Ishikawa (cell line): ENCODE measurements at regions not wholly inside any gene's neighbourhood (a gene's known extent, or its start where the extent isn't known, plus 50 kb on each side); places are given as distances from the start of the nearest gene placed in this dataset.

Experiments
- CEBPB ChIP-seq: IDR thresholded peaks from 2 replicates; pipeline ENCODE4 v1.6.1; 2012
- EGR1 ChIP-seq: IDR thresholded peaks from 2 replicates; pipeline ENCODE4 v1.6.1; 2012
- EP300 ChIP-seq: IDR thresholded peaks from 2 replicates; pipeline ENCODE4 v1.6.1; 2012; ENCODE audit warnings: borderline replicate concordance
- NFIC ChIP-seq: IDR thresholded peaks from 2 replicates; pipeline ENCODE4 v1.6.1; 2012
- RAD21 ChIP-seq: IDR thresholded peaks from 2 replicates; pipeline ENCODE4 v1.6.1; 2012; ENCODE audit warnings: low read depth
- TAF1 ChIP-seq: IDR thresholded peaks from 2 replicates; pipeline ENCODE4 v1.6.1; 2012; ENCODE audit warnings: low read depth, mild to moderate bottlenecking
- TCF12 ChIP-seq: IDR thresholded peaks from 2 replicates; pipeline ENCODE4 v1.6.1; 2012; ENCODE audit warnings: low read depth
- TEAD4 ChIP-seq: IDR thresholded peaks from 2 replicates; pipeline ENCODE4 v1.6.1; 2012
- TF ChIP-seq, protein P1 (sequence below): IDR thresholded peaks from 2 replicates; pipeline ENCODE4 v1.6.1; 2012
- TF ChIP-seq, protein P2 (sequence below): IDR thresholded peaks from 2 replicates; pipeline ENCODE4 v1.6.1; 2012
- TF ChIP-seq, protein P3 (sequence below): IDR thresholded peaks from 2 replicates; pipeline ENCODE4 v1.6.1; 2012; ENCODE audit warnings: low read depth, mild to moderate bottlenecking

- no peak for TF ChIP-seq RAD21
- no peak for TF ChIP-seq EP300
- TF ChIP-seq, protein P1, sequence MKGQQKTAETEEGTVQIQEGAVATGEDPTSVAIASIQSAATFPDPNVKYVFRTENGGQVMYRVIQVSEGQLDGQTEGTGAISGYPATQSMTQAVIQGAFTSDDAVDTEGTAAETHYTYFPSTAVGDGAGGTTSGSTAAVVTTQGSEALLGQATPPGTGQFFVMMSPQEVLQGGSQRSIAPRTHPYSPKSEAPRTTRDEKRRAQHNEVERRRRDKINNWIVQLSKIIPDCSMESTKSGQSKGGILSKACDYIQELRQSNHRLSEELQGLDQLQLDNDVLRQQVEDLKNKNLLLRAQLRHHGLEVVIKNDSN: no peak
- TF ChIP-seq, protein P2, sequence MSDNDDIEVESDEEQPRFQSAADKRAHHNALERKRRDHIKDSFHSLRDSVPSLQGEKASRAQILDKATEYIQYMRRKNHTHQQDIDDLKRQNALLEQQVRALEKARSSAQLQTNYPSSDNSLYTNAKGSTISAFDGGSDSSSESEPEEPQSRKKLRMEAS: no peak
- TF ChIP-seq, protein P3, sequence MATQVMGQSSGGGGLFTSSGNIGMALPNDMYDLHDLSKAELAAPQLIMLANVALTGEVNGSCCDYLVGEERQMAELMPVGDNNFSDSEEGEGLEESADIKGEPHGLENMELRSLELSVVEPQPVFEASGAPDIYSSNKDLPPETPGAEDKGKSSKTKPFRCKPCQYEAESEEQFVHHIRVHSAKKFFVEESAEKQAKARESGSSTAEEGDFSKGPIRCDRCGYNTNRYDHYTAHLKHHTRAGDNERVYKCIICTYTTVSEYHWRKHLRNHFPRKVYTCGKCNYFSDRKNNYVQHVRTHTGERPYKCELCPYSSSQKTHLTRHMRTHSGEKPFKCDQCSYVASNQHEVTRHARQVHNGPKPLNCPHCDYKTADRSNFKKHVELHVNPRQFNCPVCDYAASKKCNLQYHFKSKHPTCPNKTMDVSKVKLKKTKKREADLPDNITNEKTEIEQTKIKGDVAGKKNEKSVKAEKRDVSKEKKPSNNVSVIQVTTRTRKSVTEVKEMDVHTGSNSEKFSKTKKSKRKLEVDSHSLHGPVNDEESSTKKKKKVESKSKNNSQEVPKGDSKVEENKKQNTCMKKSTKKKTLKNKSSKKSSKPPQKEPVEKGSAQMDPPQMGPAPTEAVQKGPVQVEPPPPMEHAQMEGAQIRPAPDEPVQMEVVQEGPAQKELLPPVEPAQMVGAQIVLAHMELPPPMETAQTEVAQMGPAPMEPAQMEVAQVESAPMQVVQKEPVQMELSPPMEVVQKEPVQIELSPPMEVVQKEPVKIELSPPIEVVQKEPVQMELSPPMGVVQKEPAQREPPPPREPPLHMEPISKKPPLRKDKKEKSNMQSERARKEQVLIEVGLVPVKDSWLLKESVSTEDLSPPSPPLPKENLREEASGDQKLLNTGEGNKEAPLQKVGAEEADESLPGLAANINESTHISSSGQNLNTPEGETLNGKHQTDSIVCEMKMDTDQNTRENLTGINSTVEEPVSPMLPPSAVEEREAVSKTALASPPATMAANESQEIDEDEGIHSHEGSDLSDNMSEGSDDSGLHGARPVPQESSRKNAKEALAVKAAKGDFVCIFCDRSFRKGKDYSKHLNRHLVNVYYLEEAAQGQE: no peak
- TF ChIP-seq NFIC: no peak
- TF ChIP-seq TCF12: no peak
- TF ChIP-seq EGR1: no peak
- no peak for TF ChIP-seq TEAD4
- no peak for TF ChIP-seq CEBPB
- TF ChIP-seq TAF1: no peak
These were observed 162.8 kb upstream of the PRDX4 start for GRCh38 chrX:23504540-23504884.
